ENCODE measurements at regions not wholly inside any gene's neighbourhood (a gene's known extent, or its start where the extent isn't known, plus 50 kb on each side); places are given as distances from the start of the nearest gene placed in this dataset.
"Not testable (repeated sequence)": the region's sequence is repeated elsewhere in the genome, so short reads cannot be mapped to it uniquely, and the experiment has no call there.

- DNase-seq = no peak
These were observed 542.0 kb upstream of the GCFC2 start for GRCh38 chr2:76252704-76253103.

GRCh38 chr2:76251342-76251741 lies 540.6 kb upstream of the GCFC2 start:
- no peak for DNase-seq

- no peak for DNase-seq
These were observed 536.3 kb upstream of the GCFC2 start for GRCh38 chr2:76247006-76247405.

GRCh38 chr2:76211991-76212985 lies 501.6 kb upstream of the GCFC2 start:
- no peak for DNase-seq

- DNase-seq = no peak
These were observed 499.8 kb upstream of the GCFC2 start for GRCh38 chr2:76210551-76210950.

- DNase-seq = no peak
These were observed 493.3 kb upstream of the GCFC2 start for GRCh38 chr2:76204048-76204447.

GRCh38 chr2:76202866-76203265 lies 492.2 kb upstream of the GCFC2 start:
- no peak for DNase-seq

- peak; percentile 73 for DNase-seq
These were observed 487.2 kb upstream of the GCFC2 start for GRCh38 chr2:76197842-76198448.

GRCh38 chr2:76197428-76197827 lies 486.7 kb upstream of the GCFC2 start:
- no peak for DNase-seq

- DNase-seq = no peak
These were observed 483.5 kb upstream of the GCFC2 start for GRCh38 chr2:76194031-76194775.

GRCh38 chr2:76193089-76193488 lies 482.4 kb upstream of the GCFC2 start:
- no peak for DNase-seq

GRCh38 chr2:76188334-76189008 lies 477.8 kb upstream of the GCFC2 start:
- DNase-seq = no peak

- no peak for DNase-seq
These were observed 476.7 kb upstream of the GCFC2 start for GRCh38 chr2:76187415-76187814.

- no peak for DNase-seq
These were observed 470.0 kb upstream of the GCFC2 start for GRCh38 chr2:76180676-76181075.

GRCh38 chr2:76178610-76179009 lies 467.9 kb upstream of the GCFC2 start:
- DNase-seq = no peak

GRCh38 chr2:76175295-76175694 lies 464.6 kb upstream of the GCFC2 start:
- no peak for DNase-seq

GRCh38 chr2:76174505-76174904 lies 463.8 kb upstream of the GCFC2 start:
- no peak for DNase-seq

GRCh38 chr2:76173206-76173605 lies 462.5 kb upstream of the GCFC2 start:
- DNase-seq = not testable (repeated sequence)

GRCh38 chr2:76172154-76172595 lies 461.5 kb upstream of the GCFC2 start:
- DNase-seq = not testable (repeated sequence)

GRCh38 chr2:76170856-76171255 lies 460.1 kb upstream of the GCFC2 start:
- DNase-seq = no peak

- DNase-seq = no peak
These were observed 459.3 kb upstream of the GCFC2 start for GRCh38 chr2:76170009-76170384.

GRCh38 chr2:76169276-76170008 lies 458.7 kb upstream of the GCFC2 start:
- DNase-seq = no peak
